ENCODE measurements at regions not wholly inside any gene's neighbourhood (a gene's known extent, or its start where the extent isn't known, plus 50 kb on each side); places are given as distances from the start of the nearest gene placed in this dataset.

DNA sequence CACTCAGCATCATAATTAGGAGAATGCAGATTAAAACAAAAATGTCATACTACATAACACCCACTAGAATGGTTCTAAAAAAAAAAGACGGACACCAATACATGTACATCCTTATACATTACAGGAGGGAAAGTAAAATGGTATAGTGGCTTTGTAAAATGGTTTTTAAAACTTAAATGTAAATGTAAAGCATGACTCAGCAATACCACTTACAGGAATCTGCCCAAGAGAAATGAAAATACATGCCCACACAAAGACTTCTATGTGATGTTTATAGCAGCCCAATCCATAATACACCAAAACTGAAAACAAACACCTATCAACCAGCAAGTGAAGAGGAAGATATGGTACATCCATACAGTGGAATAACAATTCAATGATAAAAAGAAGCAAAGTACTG lies 939.1 kb upstream of the ACO1 start:
- Histone ChIP-seq H3K4me1 (no peaks in the 10 kb centered on the region), H3K4me3 (no peak overlapping the region), H3K27me3 (no peaks in the 10 kb centered on the region), H3K36me3 (no peaks in the 10 kb centered on the region), H3K9me3 (no peaks in the 10 kb centered on the region), H3K27ac (no peak overlapping the region)
- TF ChIP-seq, protein P1, sequence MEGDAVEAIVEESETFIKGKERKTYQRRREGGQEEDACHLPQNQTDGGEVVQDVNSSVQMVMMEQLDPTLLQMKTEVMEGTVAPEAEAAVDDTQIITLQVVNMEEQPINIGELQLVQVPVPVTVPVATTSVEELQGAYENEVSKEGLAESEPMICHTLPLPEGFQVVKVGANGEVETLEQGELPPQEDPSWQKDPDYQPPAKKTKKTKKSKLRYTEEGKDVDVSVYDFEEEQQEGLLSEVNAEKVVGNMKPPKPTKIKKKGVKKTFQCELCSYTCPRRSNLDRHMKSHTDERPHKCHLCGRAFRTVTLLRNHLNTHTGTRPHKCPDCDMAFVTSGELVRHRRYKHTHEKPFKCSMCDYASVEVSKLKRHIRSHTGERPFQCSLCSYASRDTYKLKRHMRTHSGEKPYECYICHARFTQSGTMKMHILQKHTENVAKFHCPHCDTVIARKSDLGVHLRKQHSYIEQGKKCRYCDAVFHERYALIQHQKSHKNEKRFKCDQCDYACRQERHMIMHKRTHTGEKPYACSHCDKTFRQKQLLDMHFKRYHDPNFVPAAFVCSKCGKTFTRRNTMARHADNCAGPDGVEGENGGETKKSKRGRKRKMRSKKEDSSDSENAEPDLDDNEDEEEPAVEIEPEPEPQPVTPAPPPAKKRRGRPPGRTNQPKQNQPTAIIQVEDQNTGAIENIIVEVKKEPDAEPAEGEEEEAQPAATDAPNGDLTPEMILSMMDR (IDR thresholded peaks at IDR 0.05), result no peak
- DNase-seq (no peak), ATAC-seq (no peak)
- intact Hi-C loops (cut with DNase I), result no loop called here

DNA sequence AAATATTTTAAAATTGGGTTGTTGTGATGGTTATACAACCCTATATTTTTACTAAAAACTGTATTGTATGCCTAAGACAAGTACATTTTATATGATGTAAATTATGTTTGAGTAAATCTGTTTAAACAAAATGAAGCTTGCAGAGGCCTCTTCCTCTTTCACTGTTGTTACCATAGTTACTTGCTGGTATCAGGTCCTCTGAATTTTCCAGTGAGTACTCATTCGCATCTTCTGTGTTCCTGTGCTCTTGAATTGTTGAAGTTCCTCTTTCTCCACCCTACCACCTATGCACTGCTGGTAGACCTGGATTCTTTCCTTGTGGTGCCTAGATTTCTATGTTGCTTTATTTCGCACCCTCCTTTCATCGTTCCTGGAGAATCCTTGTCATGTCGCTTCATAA lies 938.5 kb upstream of the ACO1 start:
- H3K27ac ChIP-seq, result no peak overlapping the region
- no peaks in the 10 kb centered on the region for H3K27me3 ChIP-seq
- H3K36me3 ChIP-seq, result no peaks in the 10 kb centered on the region
- no peaks in the 10 kb centered on the region for H3K4me1 ChIP-seq
- ATAC-seq (no peak), DNase-seq (no peak)
- TF ChIP-seq, protein P1 (IDR thresholded peaks at IDR 0.05), result no peak
- no peak overlapping the region for H3K4me3 ChIP-seq
- no peaks in the 10 kb centered on the region for H3K9me3 ChIP-seq
- intact Hi-C loops (cut with DNase I), result no loop called here

DNA sequence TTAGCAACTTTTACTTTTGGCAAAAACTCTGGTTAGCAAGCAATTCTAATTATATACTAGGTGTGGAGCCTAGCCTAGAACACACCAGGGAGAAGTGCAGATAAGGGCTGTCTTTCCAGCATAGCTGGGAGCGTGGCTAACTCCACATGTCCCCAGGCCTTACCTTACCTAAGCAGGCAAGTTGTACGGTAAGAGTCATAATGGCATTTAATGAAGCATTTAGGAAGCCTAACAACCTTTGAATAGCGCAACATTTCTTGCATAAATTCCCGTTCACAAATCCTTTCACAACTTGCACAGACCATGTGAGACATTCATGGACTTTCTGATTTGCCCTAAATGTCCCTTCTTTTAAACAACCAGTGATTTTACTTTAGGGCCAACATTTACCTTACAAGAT lies 917.4 kb upstream of the ACO1 start:
- Histone ChIP-seq H3K4me3 (no peak overlapping the region), H3K4me1 (no peaks in the 10 kb centered on the region), H3K27me3 (no peaks in the 10 kb centered on the region), H3K36me3 (no peaks in the 10 kb centered on the region), H3K9me3 (peaks cover 0 to 11% of the 10 kb centered on the region in 2 donors), H3K27ac (no peak overlapping the region)
- DNase-seq, result no peak
- intact Hi-C loops (cut with DNase I), result no loop called here
- TF ChIP-seq, protein P1 (IDR thresholded peaks at IDR 0.05), result no peak
- no peak for ATAC-seq

DNA sequence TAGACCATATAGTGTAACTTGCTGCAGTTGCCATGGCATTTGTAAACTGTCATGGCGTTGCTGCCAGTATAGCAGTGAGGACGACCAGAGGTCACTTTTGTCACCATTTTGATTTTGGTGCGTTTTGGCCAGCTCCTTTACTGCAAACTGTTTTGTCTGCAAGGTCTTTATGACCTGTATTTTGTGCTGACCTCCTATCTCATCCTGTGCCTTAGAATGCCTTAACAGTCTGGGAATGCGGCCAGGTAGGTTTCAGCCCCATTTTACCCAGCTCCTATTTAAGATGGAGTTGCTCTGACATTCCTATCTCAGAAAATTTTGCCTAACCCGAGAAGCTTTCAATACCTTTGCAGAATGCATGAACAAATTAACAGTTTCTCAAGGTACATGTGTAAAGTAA lies 914.4 kb upstream of the ACO1 start:
- no peaks in the 10 kb centered on the region for H3K27me3 ChIP-seq
- H3K9me3 ChIP-seq, result peaks cover 0 to 11% of the 10 kb centered on the region in 2 donors
- ATAC-seq (no peak), DNase-seq (no peak)
- no peaks in the 10 kb centered on the region for H3K36me3 ChIP-seq
- TF ChIP-seq, protein P1 (IDR thresholded peaks at IDR 0.05), result no peak
- no peaks in the 10 kb centered on the region for H3K4me1 ChIP-seq
- no peak overlapping the region for H3K4me3 ChIP-seq
- H3K27ac ChIP-seq, result no peak overlapping the region
- intact Hi-C loops (cut with DNase I), result no loop called here

DNA sequence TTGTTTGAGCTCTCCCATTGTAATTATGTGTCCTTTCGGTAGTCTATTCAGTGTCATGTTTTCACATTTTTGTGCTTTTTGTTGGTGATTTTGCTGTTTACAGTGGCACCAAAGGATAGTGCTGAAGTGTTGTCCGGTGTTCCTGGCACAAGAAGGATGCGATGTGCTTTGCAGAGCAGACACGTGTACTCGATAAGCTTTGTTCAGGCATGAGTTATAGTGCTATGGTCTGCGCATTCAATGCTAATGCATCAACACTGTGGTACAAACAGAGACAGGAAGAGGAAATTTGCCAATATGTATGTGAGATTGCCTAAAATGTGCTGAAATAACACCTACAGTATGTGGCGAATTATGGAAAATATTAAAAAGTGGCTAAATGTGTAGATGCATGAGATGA lies 913.4 kb upstream of the ACO1 start:
- Histone ChIP-seq H3K36me3 (no peaks in the 10 kb centered on the region), H3K27ac (no peak overlapping the region), H3K27me3 (no peaks in the 10 kb centered on the region), H3K4me3 (no peak overlapping the region), H3K9me3 (peaks cover 0 to 3% of the 10 kb centered on the region in 2 donors), H3K4me1 (no peaks in the 10 kb centered on the region)
- ATAC-seq (no peak), DNase-seq (no peak)
- TF ChIP-seq, protein P1 (IDR thresholded peaks at IDR 0.05), result no peak
- intact Hi-C loops (cut with DNase I), result no loop called here
